ENCODE measurements at regions not wholly inside any gene's neighbourhood (a gene's known extent, or its start where the extent isn't known, plus 50 kb on each side); places are given as distances from the start of the nearest gene placed in this dataset.
"Not testable (repeated sequence)": the region's sequence is repeated elsewhere in the genome, so short reads cannot be mapped to it uniquely, and the experiment has no call there.

DNA sequence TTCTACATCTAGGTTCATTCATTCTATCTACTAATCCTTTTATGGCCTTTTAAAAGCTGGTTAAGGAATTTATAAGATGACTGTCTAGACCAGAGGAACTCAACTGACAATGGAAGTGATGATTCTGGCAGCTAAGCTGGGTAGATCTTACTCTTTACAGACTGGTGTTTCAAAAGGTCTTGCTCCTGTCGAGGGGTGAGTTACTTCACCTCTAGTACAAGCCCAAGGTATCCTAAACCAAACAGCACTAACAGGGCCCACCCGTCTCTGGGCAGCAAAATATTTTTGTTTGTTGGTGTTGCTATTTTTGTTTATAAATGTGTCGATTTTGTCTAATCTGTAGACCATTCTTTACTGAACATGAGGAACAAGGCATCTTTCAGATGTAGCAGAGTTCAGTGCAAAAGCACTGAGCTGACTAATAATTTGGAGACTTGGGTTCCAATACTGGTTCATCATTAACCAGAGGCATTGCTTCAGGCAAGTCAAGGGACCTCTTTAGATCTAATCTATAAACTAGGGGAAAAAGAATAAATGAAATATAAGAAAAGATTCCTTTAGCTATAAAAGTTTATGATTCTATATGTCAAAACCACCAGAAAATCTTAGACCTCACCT, 90.3 kb upstream of the FRG1 start:
- TF ChIP-seq, protein P1, sequence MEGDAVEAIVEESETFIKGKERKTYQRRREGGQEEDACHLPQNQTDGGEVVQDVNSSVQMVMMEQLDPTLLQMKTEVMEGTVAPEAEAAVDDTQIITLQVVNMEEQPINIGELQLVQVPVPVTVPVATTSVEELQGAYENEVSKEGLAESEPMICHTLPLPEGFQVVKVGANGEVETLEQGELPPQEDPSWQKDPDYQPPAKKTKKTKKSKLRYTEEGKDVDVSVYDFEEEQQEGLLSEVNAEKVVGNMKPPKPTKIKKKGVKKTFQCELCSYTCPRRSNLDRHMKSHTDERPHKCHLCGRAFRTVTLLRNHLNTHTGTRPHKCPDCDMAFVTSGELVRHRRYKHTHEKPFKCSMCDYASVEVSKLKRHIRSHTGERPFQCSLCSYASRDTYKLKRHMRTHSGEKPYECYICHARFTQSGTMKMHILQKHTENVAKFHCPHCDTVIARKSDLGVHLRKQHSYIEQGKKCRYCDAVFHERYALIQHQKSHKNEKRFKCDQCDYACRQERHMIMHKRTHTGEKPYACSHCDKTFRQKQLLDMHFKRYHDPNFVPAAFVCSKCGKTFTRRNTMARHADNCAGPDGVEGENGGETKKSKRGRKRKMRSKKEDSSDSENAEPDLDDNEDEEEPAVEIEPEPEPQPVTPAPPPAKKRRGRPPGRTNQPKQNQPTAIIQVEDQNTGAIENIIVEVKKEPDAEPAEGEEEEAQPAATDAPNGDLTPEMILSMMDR (conservative IDR thresholded peaks at IDR 0.05; ENCODE audit: low read depth, low read length), result no peak
- no peak for DNase-seq (ENCODE audit: low read depth)
- no peak overlapping the region for H3K4me3 ChIP-seq (ENCODE audit: low read depth, low read length)

DNA sequence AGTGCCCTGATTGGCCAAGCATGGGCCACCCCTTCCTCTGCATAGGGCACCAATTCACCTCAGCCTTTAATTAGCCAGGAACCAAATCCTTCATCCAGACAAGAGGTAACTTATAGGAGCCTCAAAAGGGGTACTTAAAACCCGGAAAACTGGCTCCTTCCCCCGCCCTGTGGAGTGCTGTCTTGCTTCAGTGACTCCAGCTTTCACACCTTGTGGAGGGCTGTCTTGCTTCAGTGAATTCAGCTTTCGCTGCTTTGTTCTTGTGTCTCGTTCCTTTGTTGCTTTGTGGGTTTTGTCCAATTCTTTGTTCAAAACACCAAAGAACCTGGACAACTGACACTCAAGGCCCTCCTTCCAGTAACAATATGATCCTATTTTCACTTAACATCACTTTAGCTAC, 82.2 kb upstream of the FRG1 start:
- no peak for DNase-seq (ENCODE audit: low read depth)
- TF ChIP-seq, protein P1 (conservative IDR thresholded peaks at IDR 0.05; ENCODE audit: low read depth, low read length), result no peak
- H3K4me3 ChIP-seq (ENCODE audit: low read depth, low read length), result no peak overlapping the region

DNA sequence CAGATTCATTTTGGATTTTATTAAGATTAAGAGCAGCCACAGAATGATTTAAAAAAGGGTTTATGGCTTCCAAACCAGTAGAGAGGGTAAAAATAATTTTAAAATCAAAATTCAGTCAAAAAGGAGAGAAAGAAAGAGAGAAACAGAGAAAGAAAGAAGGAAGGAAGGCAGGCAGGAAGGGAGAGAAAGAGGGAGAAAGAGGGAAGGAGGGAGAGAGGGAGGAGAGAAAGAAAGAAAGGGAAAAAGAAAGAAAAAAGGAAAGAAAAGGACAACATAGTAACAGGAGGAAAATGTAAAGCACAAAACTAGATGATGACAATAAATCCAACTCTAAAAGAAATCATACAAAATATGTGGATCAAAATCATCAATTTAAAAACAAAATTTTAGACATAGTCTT, 79.6 kb upstream of the FRG1 start:
- no peak for DNase-seq (ENCODE audit: low read depth)
- no peak overlapping the region for H3K4me3 ChIP-seq (ENCODE audit: low read depth, low read length)
- TF ChIP-seq, protein P1 (conservative IDR thresholded peaks at IDR 0.05; ENCODE audit: low read depth, low read length), result no peak

DNA sequence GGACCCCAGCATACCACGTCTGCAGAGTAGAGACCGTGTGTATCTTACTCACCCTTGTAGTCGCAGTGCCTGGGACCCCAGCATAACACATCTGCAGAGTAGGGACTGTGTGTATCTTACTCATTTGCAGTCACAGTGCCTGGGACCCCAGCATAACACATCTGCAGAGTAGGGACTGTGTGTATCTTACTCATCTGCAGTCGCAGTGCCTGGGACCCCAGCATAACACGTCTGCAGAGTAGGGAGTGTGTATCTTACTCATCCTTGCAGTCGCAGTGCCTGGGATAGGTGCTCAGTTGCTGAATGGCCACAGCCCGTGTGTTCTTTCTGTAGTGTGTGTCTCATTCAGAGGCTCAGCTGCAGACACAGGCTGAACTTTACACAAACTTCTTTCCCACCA, 71.4 kb upstream of the FRG1 start:
- no peak overlapping the region for H3K4me3 ChIP-seq (ENCODE audit: low read depth, low read length)
- DNase-seq (ENCODE audit: low read depth), result no peak
- TF ChIP-seq, protein P1 (conservative IDR thresholded peaks at IDR 0.05; ENCODE audit: low read depth, low read length), result no peak

DNA sequence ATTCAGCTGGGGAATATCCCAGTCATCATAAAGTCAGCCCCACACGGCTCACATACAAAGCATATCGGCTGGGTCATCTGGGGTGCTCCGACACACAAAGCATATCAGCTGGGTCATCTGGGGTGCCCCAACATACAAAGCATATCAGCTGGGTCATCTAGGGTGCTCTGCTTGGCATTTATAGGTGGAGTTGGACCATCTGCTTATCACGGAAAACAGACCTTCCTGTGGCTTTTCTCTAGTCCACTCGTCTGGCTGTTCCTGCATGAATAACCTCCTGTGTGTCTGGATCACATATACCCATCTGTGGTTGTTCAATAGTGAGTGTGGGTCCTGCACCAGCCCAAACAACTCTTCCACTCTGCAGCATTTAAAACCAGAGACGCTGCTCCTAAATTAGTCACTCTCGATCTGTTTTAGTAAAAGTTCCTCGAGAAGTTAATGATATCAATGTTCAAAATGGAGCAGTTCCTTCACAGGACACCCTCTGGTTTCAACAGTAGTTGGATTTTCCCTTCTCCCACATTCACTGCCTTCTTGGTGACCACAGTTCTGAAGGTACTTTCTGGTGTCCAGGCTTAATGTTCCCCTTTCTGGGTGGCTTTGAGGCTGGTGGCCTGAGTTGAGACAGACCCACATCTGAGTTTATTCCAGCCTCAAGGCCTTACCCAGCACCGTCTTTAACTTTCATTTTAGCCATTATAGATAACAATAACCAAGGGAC, 70.0 kb upstream of the FRG1 start:
- no peak for DNase-seq (ENCODE audit: low read depth)
- no peak overlapping the region for H3K4me3 ChIP-seq (ENCODE audit: low read depth, low read length)
- TF ChIP-seq, protein P1 (conservative IDR thresholded peaks at IDR 0.05; ENCODE audit: low read depth, low read length), result no peak

DNA sequence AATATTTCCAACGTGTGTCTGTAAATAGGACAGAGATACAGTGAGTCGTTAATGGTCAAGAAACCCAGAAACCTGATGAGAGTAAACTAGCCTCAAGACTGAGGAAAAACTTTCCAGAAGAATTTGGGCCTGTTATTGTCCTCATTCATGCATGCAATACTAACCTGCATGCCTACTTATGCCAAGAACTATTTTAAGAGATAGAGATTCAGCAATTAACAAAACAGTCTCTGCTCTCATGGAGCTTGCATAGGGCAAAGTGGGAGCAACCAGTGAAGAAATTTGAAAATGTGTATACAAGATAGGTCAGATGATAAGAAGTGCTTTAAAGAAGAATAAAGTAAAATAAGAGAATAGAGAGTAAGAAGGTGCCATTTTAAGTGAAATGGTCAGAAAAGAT, 66.1 kb upstream of the FRG1 start:
- no peak for DNase-seq (ENCODE audit: low read depth)
- H3K4me3 ChIP-seq (ENCODE audit: low read depth, low read length), result no peak overlapping the region
- TF ChIP-seq, protein P1 (conservative IDR thresholded peaks at IDR 0.05; ENCODE audit: low read depth, low read length), result no peak

DNA sequence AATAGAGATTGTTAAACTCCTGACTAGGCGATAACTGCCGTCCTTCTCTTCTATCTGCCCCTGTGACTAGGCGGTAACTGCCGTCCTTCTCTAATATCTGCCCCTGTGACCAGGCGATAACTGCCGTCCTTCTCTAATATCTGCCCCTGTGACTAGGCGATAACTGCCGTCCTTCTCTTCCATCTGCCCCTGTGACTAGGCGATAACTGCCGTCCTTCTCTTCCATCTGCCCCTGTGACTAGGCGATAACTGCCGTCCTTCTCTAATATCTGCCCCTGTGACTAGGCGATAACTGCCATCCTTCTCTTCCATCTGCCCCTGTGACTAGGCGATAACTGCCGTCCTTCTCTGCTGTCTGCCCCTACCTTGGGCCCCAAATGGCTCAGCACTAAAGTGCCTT, 59.5 kb upstream of the FRG1 start:
- DNase-seq (ENCODE audit: low read depth); H3K4me3 ChIP-seq (ENCODE audit: low read depth, low read length): not testable (repeated sequence)

DNA sequence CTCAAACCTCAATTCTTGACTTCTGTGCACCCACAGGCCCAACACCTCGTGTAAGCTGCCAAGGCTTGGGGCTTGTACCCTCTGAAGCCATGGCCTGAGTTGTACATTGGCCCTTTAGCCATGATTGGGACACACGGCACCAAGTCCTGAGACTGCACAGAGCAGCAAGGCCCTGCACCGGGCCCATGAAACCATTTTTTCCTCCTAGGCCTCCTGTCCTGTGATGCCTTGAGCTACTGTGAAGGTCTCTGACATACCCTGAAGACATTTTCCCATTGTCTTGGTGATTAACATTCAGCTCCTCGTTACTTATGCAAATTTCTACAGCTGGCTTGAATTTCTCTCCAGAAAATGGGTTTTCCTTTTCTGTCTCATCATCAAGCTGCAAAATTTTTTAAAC, 52.3 kb upstream of the FRG1 start:
- not testable (repeated sequence) for H3K4me3 ChIP-seq (ENCODE audit: low read depth, low read length); DNase-seq (ENCODE audit: low read depth)
